Liver (tissue), 8 donors: ENCODE measurements at regions not wholly inside any gene's neighbourhood (a gene's known extent, or its start where the extent isn't known, plus 50 kb on each side); places are given as distances from the start of the nearest gene placed in this dataset.

ENCODE experiments used
- DNase-seq: peaks from one replicate; pipeline ENCODE4 v3.0.0-alpha.2; 2017; ENCODE audit warnings: low spot score
- H3K27ac ChIP-seq, 2 donors: one replicate each; pipeline ENCODE4 v1.7.0; 2013; ENCODE audit warnings: inconsistent platforms in 2 of 2, low read length in 2 of 2, control low read depth in 1 of 2, low read depth in 1 of 2, mild to moderate bottlenecking in 1 of 2
- H3K27me3 ChIP-seq, 4 donors: one replicate each; pipeline versions ENCODE4 v1.6.1 to v1.7.0; 2013; ENCODE audit warnings: low read length in 3 of 4, inconsistent platforms in 1 of 4, mild to moderate bottlenecking in 1 of 4, moderate library complexity in 1 of 4; ENCODE audit not compliant: control insufficient read depth in 4 of 4, insufficient read depth in 4 of 4
- H3K36me3 ChIP-seq, 4 donors: one replicate each; pipeline versions ENCODE4 v1.6.1 to v1.7.0; 2013; ENCODE audit warnings: low read length in 3 of 4, mild to moderate bottlenecking in 3 of 4, low read depth in 1 of 4, moderate library complexity in 1 of 4; ENCODE audit not compliant: control insufficient read depth in 4 of 4, insufficient read depth in 3 of 4
- H3K4me1 ChIP-seq, 4 donors: one replicate each; pipeline versions ENCODE4 v1.6.1 to v1.7.0; 2013; ENCODE audit warnings: low read length in 3 of 4, mild to moderate bottlenecking in 3 of 4, moderate library complexity in 1 of 4; ENCODE audit not compliant: control insufficient read depth in 4 of 4, insufficient read depth in 4 of 4
- H3K4me3 ChIP-seq, 3 donors: one replicate each; pipeline versions ENCODE4 v1.6.1 to v1.7.0; 2013; ENCODE audit warnings: low read length in 3 of 3, control low read depth in 1 of 3, low read depth in 1 of 3, mild to moderate bottlenecking in 1 of 3
- H3K9ac ChIP-seq, 2 donors: one replicate each; pipeline ENCODE4 v1.7.0; 2013; ENCODE audit warnings: low read length in 2 of 2, mild to moderate bottlenecking in 2 of 2, moderate library complexity in 2 of 2, control low read depth in 1 of 2, low read depth in 1 of 2
- H3K9me3 ChIP-seq, 4 donors: one replicate each; pipeline versions ENCODE4 v1.6.1 to v1.7.0; 2013; ENCODE audit warnings: low read length in 3 of 4; ENCODE audit not compliant: control insufficient read depth in 4 of 4
- EGR1 ChIP-seq, 2 donors: IDR thresholded peaks; 2 replicates each; pipeline ENCODE4 v1.6.1; 2016 to 2018; ENCODE audit warnings: antibody characterized with exemption in 2 of 2, low read depth in 2 of 2
- FOXA2 ChIP-seq: IDR thresholded peaks from 2 replicates; pipeline ENCODE4 v1.6.1; 2016; ENCODE audit warnings: antibody characterized with exemption
- GABPA ChIP-seq, 2 donors: IDR thresholded peaks in 1 of 2; conservative IDR thresholded peaks in 1 of 2; 2 replicates each; pipeline ENCODE4 v1.6.1; 2016; ENCODE audit warnings: antibody characterized with exemption in 2 of 2, mild to moderate bottlenecking in 1 of 2, moderate library complexity in 1 of 2
- HNF4A ChIP-seq, 2 donors: conservative IDR thresholded peaks; 2 replicates each; pipeline ENCODE4 v1.6.1; 2016; ENCODE audit warnings: antibody characterized with exemption in 2 of 2, mild to moderate bottlenecking in 2 of 2
- HNF4G ChIP-seq: IDR thresholded peaks from 2 replicates; pipeline ENCODE4 v1.6.1; 2016; ENCODE audit warnings: antibody characterized with exemption
- JUND ChIP-seq, 2 donors: IDR thresholded peaks; 2 replicates each; pipeline ENCODE4 v1.6.1; 2016; ENCODE audit warnings: antibody characterized with exemption in 2 of 2
- NR2F2 ChIP-seq: IDR thresholded peaks from 2 replicates; pipeline ENCODE4 v1.6.1; 2016; ENCODE audit warnings: antibody characterized with exemption
- TAF1 ChIP-seq: conservative IDR thresholded peaks from 2 replicates; pipeline ENCODE4 v1.6.1; 2016; ENCODE audit warnings: antibody characterized with exemption, mild to moderate bottlenecking
- WGBS: extraction: QIAGEN DNeasy Blood & Tissue Kit; methylation state at CpG from one replicate; pipeline ENCODE4 v1.1.7; 2013; 5-methylcytosine and 5-hydroxymethylcytosine counted together
- TF ChIP-seq, protein P1 (sequence below): IDR thresholded peaks from 2 replicates; pipeline ENCODE4 v1.6.1; 2016; ENCODE audit warnings: antibody characterized with exemption, mild to moderate bottlenecking
- TF ChIP-seq, protein P2 (sequence below): fragments of 150-350 bp; IDR thresholded peaks from 2 replicates; pipeline ENCODE4 v1.5.1; 2017; ENCODE audit warnings: improper control_type of control experiment, low read depth, low read length; ENCODE audit not compliant: missing input control
- TF ChIP-seq, protein P3 (sequence below): IDR thresholded peaks from 2 replicates; pipeline ENCODE4 v1.6.1; 2016; ENCODE audit warnings: antibody characterized with exemption
- donor health status: healthy.
- donor health status: healthy.
- donor health status: healthy.
- donor health status: healthy.
- donor health status: healthy.

DNA sequence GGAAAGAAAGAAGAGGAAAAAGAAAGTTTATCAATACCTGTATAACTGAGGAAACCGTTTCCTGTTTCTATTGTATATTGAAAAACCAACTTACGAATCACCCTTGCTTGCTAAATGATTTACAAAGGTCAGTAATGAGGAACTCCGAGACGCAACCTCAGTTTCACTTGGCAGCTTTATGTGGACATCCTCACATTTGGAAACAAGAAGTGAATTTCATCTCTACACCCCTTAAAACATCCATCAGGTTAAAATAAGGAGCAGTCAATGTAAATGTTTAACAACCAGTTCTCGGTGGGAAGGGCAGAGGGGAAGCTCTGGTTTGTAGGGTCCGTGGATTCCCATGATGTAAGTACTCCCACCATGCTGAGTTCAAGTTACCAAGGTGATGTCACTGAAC, 481.7 kb upstream of the RUNX1 start (continued):
- TF ChIP-seq, protein P1, sequence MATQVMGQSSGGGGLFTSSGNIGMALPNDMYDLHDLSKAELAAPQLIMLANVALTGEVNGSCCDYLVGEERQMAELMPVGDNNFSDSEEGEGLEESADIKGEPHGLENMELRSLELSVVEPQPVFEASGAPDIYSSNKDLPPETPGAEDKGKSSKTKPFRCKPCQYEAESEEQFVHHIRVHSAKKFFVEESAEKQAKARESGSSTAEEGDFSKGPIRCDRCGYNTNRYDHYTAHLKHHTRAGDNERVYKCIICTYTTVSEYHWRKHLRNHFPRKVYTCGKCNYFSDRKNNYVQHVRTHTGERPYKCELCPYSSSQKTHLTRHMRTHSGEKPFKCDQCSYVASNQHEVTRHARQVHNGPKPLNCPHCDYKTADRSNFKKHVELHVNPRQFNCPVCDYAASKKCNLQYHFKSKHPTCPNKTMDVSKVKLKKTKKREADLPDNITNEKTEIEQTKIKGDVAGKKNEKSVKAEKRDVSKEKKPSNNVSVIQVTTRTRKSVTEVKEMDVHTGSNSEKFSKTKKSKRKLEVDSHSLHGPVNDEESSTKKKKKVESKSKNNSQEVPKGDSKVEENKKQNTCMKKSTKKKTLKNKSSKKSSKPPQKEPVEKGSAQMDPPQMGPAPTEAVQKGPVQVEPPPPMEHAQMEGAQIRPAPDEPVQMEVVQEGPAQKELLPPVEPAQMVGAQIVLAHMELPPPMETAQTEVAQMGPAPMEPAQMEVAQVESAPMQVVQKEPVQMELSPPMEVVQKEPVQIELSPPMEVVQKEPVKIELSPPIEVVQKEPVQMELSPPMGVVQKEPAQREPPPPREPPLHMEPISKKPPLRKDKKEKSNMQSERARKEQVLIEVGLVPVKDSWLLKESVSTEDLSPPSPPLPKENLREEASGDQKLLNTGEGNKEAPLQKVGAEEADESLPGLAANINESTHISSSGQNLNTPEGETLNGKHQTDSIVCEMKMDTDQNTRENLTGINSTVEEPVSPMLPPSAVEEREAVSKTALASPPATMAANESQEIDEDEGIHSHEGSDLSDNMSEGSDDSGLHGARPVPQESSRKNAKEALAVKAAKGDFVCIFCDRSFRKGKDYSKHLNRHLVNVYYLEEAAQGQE: no peak
- TF ChIP-seq FOXA2 (no peak), NR2F2 (no peak)

DNA sequence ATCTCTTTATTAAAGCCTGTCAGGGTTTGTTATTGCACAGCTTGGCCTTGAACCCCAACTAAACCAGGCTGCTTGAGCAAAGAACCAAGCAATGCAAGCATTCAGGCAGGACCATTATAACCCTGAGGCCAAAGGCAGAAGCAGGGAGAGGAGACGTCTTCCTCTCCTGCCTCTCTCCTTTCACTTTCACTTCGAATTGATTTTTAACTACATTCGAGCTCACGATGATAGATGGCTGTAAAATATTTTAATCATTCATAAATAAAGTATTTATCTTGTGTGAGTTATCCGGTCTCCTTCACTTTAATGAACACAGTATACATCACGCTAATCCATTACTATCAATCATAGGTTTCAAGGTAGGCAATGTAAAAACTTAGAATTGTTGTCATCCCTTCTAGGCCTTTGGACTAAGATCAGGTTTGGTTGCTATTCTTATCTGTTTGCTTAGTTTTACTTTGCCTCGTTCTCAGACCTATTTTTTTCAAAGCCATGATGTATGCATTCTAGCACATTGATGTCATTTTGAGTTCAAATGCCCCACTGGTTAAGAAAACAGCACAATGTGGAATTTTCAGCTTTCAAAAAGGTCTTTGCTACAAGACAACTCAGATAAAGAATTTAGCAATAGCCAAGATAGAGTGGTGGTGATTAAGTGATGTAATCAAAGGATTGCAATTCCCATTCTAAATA, 480.2 kb upstream of the RUNX1 start:
- TF ChIP-seq JUND (IDR thresholded peaks at IDR 0.05) (no peak), NR2F2 (no peak), HNF4A (conservative IDR thresholded peaks at IDR 0.05) (no peak), HNF4G (no peak), FOXA2 (no peak), EGR1 (IDR thresholded peaks at IDR 0.05; ENCODE audit: low read depth in 2 of 2) (no peak), TAF1 (no peak), GABPA (IDR thresholded peaks at IDR 0.05 in 1 of 2, conservative IDR thresholded peaks at IDR 0.05 in 1 of 2) (no peak)
- TF ChIP-seq, protein P2, sequence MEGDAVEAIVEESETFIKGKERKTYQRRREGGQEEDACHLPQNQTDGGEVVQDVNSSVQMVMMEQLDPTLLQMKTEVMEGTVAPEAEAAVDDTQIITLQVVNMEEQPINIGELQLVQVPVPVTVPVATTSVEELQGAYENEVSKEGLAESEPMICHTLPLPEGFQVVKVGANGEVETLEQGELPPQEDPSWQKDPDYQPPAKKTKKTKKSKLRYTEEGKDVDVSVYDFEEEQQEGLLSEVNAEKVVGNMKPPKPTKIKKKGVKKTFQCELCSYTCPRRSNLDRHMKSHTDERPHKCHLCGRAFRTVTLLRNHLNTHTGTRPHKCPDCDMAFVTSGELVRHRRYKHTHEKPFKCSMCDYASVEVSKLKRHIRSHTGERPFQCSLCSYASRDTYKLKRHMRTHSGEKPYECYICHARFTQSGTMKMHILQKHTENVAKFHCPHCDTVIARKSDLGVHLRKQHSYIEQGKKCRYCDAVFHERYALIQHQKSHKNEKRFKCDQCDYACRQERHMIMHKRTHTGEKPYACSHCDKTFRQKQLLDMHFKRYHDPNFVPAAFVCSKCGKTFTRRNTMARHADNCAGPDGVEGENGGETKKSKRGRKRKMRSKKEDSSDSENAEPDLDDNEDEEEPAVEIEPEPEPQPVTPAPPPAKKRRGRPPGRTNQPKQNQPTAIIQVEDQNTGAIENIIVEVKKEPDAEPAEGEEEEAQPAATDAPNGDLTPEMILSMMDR: no peak
- TF ChIP-seq, protein P3, sequence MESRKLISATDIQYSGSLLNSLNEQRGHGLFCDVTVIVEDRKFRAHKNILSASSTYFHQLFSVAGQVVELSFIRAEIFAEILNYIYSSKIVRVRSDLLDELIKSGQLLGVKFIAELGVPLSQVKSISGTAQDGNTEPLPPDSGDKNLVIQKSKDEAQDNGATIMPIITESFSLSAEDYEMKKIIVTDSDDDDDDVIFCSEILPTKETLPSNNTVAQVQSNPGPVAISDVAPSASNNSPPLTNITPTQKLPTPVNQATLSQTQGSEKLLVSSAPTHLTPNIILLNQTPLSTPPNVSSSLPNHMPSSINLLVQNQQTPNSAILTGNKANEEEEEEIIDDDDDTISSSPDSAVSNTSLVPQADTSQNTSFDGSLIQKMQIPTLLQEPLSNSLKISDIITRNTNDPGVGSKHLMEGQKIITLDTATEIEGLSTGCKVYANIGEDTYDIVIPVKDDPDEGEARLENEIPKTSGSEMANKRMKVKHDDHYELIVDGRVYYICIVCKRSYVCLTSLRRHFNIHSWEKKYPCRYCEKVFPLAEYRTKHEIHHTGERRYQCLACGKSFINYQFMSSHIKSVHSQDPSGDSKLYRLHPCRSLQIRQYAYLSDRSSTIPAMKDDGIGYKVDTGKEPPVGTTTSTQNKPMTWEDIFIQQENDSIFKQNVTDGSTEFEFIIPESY: no peak
- Histone ChIP-seq H3K36me3 (no peaks in the 10 kb centered on the region), H3K4me3 (peak overlapping the region in 2 of 3 donors; percentile 1 to 26), H3K27me3 (peaks cover 0 to 5% (median 0%) of the 10 kb centered on the region in 4 donors), H3K9me3 (no peaks in the 10 kb centered on the region), H3K4me1 (no peaks in the 10 kb centered on the region), H3K9ac (peak overlapping the region in 1 of 2 donors; percentile 7), H3K27ac (peak overlapping the region in 1 of 2 donors; percentile 7)
- 47% methylated on average over 7 of the region's 7 CpGs for WGBS
- DNase-seq: no peak
